Activated naive CD4-positive, alpha-beta T cell treated with anti-CD3 and anti-CD28 coated beads, Interleukin-2, amount 50 U/mL, for 24 hours (primary cell): ENCODE measurements at regions not wholly inside any gene's neighbourhood (a gene's known extent, or its start where the extent isn't known, plus 50 kb on each side); places are given as distances from the start of the nearest gene placed in this dataset.
"Not testable (repeated sequence)": the region's sequence is repeated elsewhere in the genome, so short reads cannot be mapped to it uniquely, and the experiment has no call there.

ENCODE experiments used
- H3K27ac Mint-ChIP-seq: one replicate; pipeline ENCODE4 v1.8.0; 2021; ENCODE audit warnings: mild to moderate bottlenecking, mixed read lengths
- H3K27me3 Mint-ChIP-seq: one replicate; pipeline ENCODE4 v1.8.0; 2021; ENCODE audit warnings: mixed read lengths
- H3K36me3 Mint-ChIP-seq: one replicate; pipeline ENCODE4 v1.8.0; 2021; ENCODE audit warnings: mixed read lengths
- H3K4me1 Mint-ChIP-seq: one replicate; pipeline ENCODE4 v1.8.0; 2021; ENCODE audit warnings: mixed read lengths
- H3K4me3 Mint-ChIP-seq: one replicate; pipeline ENCODE4 v1.8.0; 2021; ENCODE audit warnings: mild to moderate bottlenecking, mixed read lengths
- H3K9me3 Mint-ChIP-seq: one replicate; pipeline ENCODE4 v1.8.0; 2021; ENCODE audit warnings: mixed read lengths

GRCh38 chr7:47179812-47180515, 401.9 kb downstream of the TNS3 start:
- H3K9me3 Mint-ChIP-seq = peaks cover 5% of the 10 kb centered on the region
- H3K4me3 Mint-ChIP-seq = no peak overlapping the region
- no peaks in the 10 kb centered on the region for H3K36me3 Mint-ChIP-seq
- no peaks in the 10 kb centered on the region for H3K27me3 Mint-ChIP-seq
- H3K4me1 Mint-ChIP-seq = no peaks in the 10 kb centered on the region
- no peak overlapping the region for H3K27ac Mint-ChIP-seq

GRCh38 chr7:47172602-47173539, 409.0 kb downstream of the TNS3 start:
- H3K4me1 Mint-ChIP-seq, H3K27me3 Mint-ChIP-seq, H3K9me3 Mint-ChIP-seq, H3K36me3 Mint-ChIP-seq, H3K27ac Mint-ChIP-seq, H3K4me3 Mint-ChIP-seq: not testable (repeated sequence)

GRCh38 chr7:47170516-47170915, 411.4 kb downstream of the TNS3 start:
- Mint-ChIP-seq H3K27me3 (no peaks in the 10 kb centered on the region), H3K4me1 (no peaks in the 10 kb centered on the region), H3K9me3 (no peaks in the 10 kb centered on the region), H3K27ac (no peak overlapping the region), H3K4me3 (no peak overlapping the region), H3K36me3 (no peaks in the 10 kb centered on the region)

- Mint-ChIP-seq H3K4me1 (no peaks in the 10 kb centered on the region), H3K27ac (no peak overlapping the region), H3K27me3 (no peaks in the 10 kb centered on the region), H3K36me3 (no peaks in the 10 kb centered on the region), H3K9me3 (no peaks in the 10 kb centered on the region), H3K4me3 (no peak overlapping the region)
Observed at GRCh38 chr7:47154791-47155190, 427.1 kb downstream of the TNS3 start.

- no peaks in the 10 kb centered on the region for H3K9me3 Mint-ChIP-seq
- H3K27me3 Mint-ChIP-seq = no peaks in the 10 kb centered on the region
- H3K4me1 Mint-ChIP-seq = no peaks in the 10 kb centered on the region
- no peaks in the 10 kb centered on the region for H3K36me3 Mint-ChIP-seq
- no peak overlapping the region for H3K4me3 Mint-ChIP-seq
- H3K27ac Mint-ChIP-seq = no peak overlapping the region
Observed at GRCh38 chr7:47153576-47153975, 428.3 kb downstream of the TNS3 start.

GRCh38 chr7:47153058-47153457, 428.9 kb downstream of the TNS3 start:
- H3K36me3 Mint-ChIP-seq = no peaks in the 10 kb centered on the region
- H3K27ac Mint-ChIP-seq = no peak overlapping the region
- H3K27me3 Mint-ChIP-seq = no peaks in the 10 kb centered on the region
- no peaks in the 10 kb centered on the region for H3K9me3 Mint-ChIP-seq
- H3K4me1 Mint-ChIP-seq = no peaks in the 10 kb centered on the region
- H3K4me3 Mint-ChIP-seq = no peak overlapping the region

- H3K27me3 Mint-ChIP-seq = no peaks in the 10 kb centered on the region
Observed at GRCh38 chr7:47152307-47152706, 429.6 kb downstream of the TNS3 start.

GRCh38 chr7:47150497-47151260, 431.2 kb downstream of the TNS3 start:
- Mint-ChIP-seq H3K27ac (no peak overlapping the region), H3K27me3 (no peaks in the 10 kb centered on the region), H3K4me1 (no peaks in the 10 kb centered on the region), H3K9me3 (no peaks in the 10 kb centered on the region), H3K36me3 (no peaks in the 10 kb centered on the region), H3K4me3 (no peak overlapping the region)

More at GRCh38 chr7:47152307-47152706, 429.6 kb downstream of the TNS3 start:
- Mint-ChIP-seq H3K27ac (no peak overlapping the region), H3K4me1 (no peaks in the 10 kb centered on the region), H3K36me3 (no peaks in the 10 kb centered on the region), H3K4me3 (no peak overlapping the region), H3K9me3 (no peaks in the 10 kb centered on the region)

- no peak overlapping the region for H3K27ac Mint-ChIP-seq
- H3K4me1 Mint-ChIP-seq = no peaks in the 10 kb centered on the region
- H3K27me3 Mint-ChIP-seq = no peaks in the 10 kb centered on the region
- no peak overlapping the region for H3K4me3 Mint-ChIP-seq
- no peaks in the 10 kb centered on the region for H3K36me3 Mint-ChIP-seq
- no peaks in the 10 kb centered on the region for H3K9me3 Mint-ChIP-seq
Observed at GRCh38 chr7:47149971-47150370, 431.9 kb downstream of the TNS3 start.

GRCh38 chr7:47149208-47149839, 432.6 kb downstream of the TNS3 start:
- Mint-ChIP-seq H3K27ac (no peak overlapping the region), H3K4me3 (no peak overlapping the region), H3K9me3 (no peaks in the 10 kb centered on the region), H3K36me3 (no peaks in the 10 kb centered on the region), H3K4me1 (no peaks in the 10 kb centered on the region), H3K27me3 (no peaks in the 10 kb centered on the region)

- Mint-ChIP-seq H3K4me1 (no peaks in the 10 kb centered on the region), H3K4me3 (no peak overlapping the region), H3K9me3 (no peaks in the 10 kb centered on the region), H3K36me3 (no peaks in the 10 kb centered on the region), H3K27me3 (no peaks in the 10 kb centered on the region), H3K27ac (no peak overlapping the region)
Observed at GRCh38 chr7:47148536-47149207, 433.2 kb downstream of the TNS3 start.

- no peak overlapping the region for H3K27ac Mint-ChIP-seq
- no peaks in the 10 kb centered on the region for H3K27me3 Mint-ChIP-seq
- H3K4me1 Mint-ChIP-seq = no peaks in the 10 kb centered on the region
- no peak overlapping the region for H3K4me3 Mint-ChIP-seq
- H3K9me3 Mint-ChIP-seq = no peaks in the 10 kb centered on the region
- no peaks in the 10 kb centered on the region for H3K36me3 Mint-ChIP-seq
Observed at GRCh38 chr7:47147213-47147631, 434.7 kb downstream of the TNS3 start.

GRCh38 chr7:47145982-47146381, 435.9 kb downstream of the TNS3 start:
- Mint-ChIP-seq H3K27ac (no peak overlapping the region), H3K27me3 (no peaks in the 10 kb centered on the region), H3K36me3 (no peaks in the 10 kb centered on the region), H3K4me1 (no peaks in the 10 kb centered on the region), H3K4me3 (no peak overlapping the region), H3K9me3 (no peaks in the 10 kb centered on the region)

GRCh38 chr7:47145186-47145725, 436.7 kb downstream of the TNS3 start:
- H3K36me3 Mint-ChIP-seq = no peaks in the 10 kb centered on the region
- no peak overlapping the region for H3K27ac Mint-ChIP-seq
- no peaks in the 10 kb centered on the region for H3K4me1 Mint-ChIP-seq
- no peak overlapping the region for H3K4me3 Mint-ChIP-seq
- no peaks in the 10 kb centered on the region for H3K27me3 Mint-ChIP-seq
- H3K9me3 Mint-ChIP-seq = no peaks in the 10 kb centered on the region

- Mint-ChIP-seq H3K36me3 (no peaks in the 10 kb centered on the region), H3K4me1 (no peaks in the 10 kb centered on the region), H3K27me3 (no peaks in the 10 kb centered on the region), H3K9me3 (no peaks in the 10 kb centered on the region), H3K4me3 (no peak overlapping the region), H3K27ac (no peak overlapping the region)
Observed at GRCh38 chr7:47143339-47143738, 438.6 kb downstream of the TNS3 start.
